H1 (cell line): ENCODE measurements at regions not wholly inside any gene's neighbourhood (a gene's known extent, or its start where the extent isn't known, plus 50 kb on each side); places are given as distances from the start of the nearest gene placed in this dataset.

ENCODE experiments used
- BACH1 ChIP-seq: IDR thresholded peaks from 2 replicates; pipeline ENCODE4 v1.6.1; 2012; ENCODE audit warnings: low read length, improper control_type of control experiment
- PHF8 ChIP-seq: fragments of 200-600 bp; sonication (generic); conservative IDR thresholded peaks from 2 replicates; pipeline ENCODE4 v1.7.1; 2012; ENCODE audit warnings: low read depth, mild to moderate bottlenecking, inconsistent platforms, low read length, moderate library complexity
- RFX5 ChIP-seq: IDR thresholded peaks from 2 replicates; pipeline ENCODE4 v1.6.1; 2011; ENCODE audit warnings: low read depth, low read length, improper control_type of control experiment, borderline replicate concordance
- RXRA ChIP-seq: IDR thresholded peaks from 2 replicates; pipeline ENCODE4 v1.6.1; 2011; ENCODE audit warnings: low read depth, mild to moderate bottlenecking, low read length, moderate library complexity; ENCODE audit not compliant: insufficient read depth
- SIRT6 ChIP-seq: IDR thresholded peaks from one replicate; pipeline ENCODE4 v1.7.1; 2012; ENCODE audit warnings: low read length, inconsistent platforms
- SP4 ChIP-seq: IDR thresholded peaks from 2 replicates; pipeline ENCODE4 v1.6.1; 2012; ENCODE audit warnings: low read length, inconsistent platforms
- SRF ChIP-seq: IDR thresholded peaks from 2 replicates; pipeline ENCODE4 v1.6.1; 2011; ENCODE audit warnings: mild to moderate bottlenecking, low read depth, low read length, moderate library complexity
- YY1 ChIP-seq: IDR thresholded peaks from 2 replicates; pipeline ENCODE4 v1.6.1; 2011; ENCODE audit warnings: low read depth, mild to moderate bottlenecking, low read length
- TF ChIP-seq, protein P1 (sequence below): fragments of 300-600 bp; sonication (generic); IDR thresholded peaks from 2 replicates; pipeline ENCODE4 v1.7.1; 2012; ENCODE audit warnings: low read length, moderate library complexity, mild to moderate bottlenecking, inconsistent platforms; ENCODE audit not compliant: insufficient replicate concordance

DNA sequence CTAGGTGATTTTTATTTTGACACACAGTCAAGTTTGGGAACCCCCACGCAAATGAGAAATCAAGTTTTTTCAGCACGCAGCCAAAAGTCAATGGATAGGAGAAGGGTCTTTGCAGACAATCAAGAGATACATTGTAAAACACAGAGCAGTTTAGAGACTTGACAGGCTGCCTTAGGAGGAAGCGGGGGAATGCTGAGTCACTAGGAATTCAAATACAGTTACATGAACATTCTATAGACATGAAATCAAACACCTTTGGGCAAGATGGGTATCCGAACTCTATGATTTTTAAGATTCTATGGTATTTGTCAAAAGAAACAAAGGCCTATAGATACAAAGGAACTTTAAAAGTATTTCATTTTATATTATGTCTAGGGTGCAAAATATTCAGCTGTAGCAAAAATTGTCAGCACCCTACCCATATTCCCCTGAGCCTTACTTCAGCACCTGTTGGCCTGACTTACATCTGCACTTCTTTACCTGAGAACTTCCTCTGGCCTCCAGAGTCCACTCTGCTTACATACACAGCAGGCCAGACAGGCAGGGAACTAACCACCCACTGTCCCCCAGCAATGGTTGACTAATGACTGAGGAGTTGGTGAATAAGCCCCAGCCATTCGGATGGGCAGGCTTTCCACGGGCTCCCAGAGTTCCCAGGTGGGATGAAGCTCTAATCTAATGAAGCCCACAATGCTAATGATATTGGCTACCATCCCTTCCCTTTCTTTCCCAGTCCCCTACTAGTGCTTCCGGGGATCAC lies 289.3 kb upstream of the RORA start (continued):
- TF ChIP-seq, protein P1, sequence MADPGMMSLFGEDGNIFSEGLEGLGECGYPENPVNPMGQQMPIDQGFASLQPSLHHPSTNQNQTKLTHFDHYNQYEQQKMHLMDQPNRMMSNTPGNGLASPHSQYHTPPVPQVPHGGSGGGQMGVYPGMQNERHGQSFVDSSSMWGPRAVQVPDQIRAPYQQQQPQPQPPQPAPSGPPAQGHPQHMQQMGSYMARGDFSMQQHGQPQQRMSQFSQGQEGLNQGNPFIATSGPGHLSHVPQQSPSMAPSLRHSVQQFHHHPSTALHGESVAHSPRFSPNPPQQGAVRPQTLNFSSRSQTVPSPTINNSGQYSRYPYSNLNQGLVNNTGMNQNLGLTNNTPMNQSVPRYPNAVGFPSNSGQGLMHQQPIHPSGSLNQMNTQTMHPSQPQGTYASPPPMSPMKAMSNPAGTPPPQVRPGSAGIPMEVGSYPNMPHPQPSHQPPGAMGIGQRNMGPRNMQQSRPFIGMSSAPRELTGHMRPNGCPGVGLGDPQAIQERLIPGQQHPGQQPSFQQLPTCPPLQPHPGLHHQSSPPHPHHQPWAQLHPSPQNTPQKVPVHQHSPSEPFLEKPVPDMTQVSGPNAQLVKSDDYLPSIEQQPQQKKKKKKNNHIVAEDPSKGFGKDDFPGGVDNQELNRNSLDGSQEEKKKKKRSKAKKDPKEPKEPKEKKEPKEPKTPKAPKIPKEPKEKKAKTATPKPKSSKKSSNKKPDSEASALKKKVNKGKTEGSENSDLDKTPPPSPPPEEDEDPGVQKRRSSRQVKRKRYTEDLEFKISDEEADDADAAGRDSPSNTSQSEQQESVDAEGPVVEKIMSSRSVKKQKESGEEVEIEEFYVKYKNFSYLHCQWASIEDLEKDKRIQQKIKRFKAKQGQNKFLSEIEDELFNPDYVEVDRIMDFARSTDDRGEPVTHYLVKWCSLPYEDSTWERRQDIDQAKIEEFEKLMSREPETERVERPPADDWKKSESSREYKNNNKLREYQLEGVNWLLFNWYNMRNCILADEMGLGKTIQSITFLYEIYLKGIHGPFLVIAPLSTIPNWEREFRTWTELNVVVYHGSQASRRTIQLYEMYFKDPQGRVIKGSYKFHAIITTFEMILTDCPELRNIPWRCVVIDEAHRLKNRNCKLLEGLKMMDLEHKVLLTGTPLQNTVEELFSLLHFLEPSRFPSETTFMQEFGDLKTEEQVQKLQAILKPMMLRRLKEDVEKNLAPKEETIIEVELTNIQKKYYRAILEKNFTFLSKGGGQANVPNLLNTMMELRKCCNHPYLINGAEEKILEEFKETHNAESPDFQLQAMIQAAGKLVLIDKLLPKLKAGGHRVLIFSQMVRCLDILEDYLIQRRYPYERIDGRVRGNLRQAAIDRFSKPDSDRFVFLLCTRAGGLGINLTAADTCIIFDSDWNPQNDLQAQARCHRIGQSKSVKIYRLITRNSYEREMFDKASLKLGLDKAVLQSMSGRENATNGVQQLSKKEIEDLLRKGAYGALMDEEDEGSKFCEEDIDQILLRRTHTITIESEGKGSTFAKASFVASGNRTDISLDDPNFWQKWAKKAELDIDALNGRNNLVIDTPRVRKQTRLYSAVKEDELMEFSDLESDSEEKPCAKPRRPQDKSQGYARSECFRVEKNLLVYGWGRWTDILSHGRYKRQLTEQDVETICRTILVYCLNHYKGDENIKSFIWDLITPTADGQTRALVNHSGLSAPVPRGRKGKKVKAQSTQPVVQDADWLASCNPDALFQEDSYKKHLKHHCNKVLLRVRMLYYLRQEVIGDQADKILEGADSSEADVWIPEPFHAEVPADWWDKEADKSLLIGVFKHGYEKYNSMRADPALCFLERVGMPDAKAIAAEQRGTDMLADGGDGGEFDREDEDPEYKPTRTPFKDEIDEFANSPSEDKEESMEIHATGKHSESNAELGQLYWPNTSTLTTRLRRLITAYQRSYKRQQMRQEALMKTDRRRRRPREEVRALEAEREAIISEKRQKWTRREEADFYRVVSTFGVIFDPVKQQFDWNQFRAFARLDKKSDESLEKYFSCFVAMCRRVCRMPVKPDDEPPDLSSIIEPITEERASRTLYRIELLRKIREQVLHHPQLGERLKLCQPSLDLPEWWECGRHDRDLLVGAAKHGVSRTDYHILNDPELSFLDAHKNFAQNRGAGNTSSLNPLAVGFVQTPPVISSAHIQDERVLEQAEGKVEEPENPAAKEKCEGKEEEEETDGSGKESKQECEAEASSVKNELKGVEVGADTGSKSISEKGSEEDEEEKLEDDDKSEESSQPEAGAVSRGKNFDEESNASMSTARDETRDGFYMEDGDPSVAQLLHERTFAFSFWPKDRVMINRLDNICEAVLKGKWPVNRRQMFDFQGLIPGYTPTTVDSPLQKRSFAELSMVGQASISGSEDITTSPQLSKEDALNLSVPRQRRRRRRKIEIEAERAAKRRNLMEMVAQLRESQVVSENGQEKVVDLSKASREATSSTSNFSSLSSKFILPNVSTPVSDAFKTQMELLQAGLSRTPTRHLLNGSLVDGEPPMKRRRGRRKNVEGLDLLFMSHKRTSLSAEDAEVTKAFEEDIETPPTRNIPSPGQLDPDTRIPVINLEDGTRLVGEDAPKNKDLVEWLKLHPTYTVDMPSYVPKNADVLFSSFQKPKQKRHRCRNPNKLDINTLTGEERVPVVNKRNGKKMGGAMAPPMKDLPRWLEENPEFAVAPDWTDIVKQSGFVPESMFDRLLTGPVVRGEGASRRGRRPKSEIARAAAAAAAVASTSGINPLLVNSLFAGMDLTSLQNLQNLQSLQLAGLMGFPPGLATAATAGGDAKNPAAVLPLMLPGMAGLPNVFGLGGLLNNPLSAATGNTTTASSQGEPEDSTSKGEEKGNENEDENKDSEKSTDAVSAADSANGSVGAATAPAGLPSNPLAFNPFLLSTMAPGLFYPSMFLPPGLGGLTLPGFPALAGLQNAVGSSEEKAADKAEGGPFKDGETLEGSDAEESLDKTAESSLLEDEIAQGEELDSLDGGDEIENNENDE = no peak
- no peak for TF ChIP-seq RFX5
- TF ChIP-seq YY1 = no peak
- no peak for TF ChIP-seq SIRT6
- TF ChIP-seq PHF8 = no peak
- no peak for TF ChIP-seq SRF
- TF ChIP-seq RXRA = no peak
- TF ChIP-seq BACH1 = no peak
- TF ChIP-seq SP4 = no peak
